Colonic mucosa (tissue), 4 donors: ENCODE measurements at regions not wholly inside any gene's neighbourhood (a gene's known extent, or its start where the extent isn't known, plus 50 kb on each side); places are given as distances from the start of the nearest gene placed in this dataset.

Experiments
- DNase-seq: peaks from one replicate; pipeline ENCODE4 v3.0.0-alpha.2; 2020
- H3K27ac ChIP-seq: fragments of 200-600 bp; one replicate; pipeline ENCODE4 v1.8.0; 2021
- H3K27me3 ChIP-seq: fragments of 200-600 bp; one replicate; pipeline ENCODE4 v1.8.0; 2021
- H3K36me3 ChIP-seq: fragments of 200-600 bp; one replicate; pipeline ENCODE4 v1.8.0; 2021
- H3K4me1 ChIP-seq: fragments of 200-600 bp; one replicate; pipeline ENCODE4 v1.8.0; 2021; ENCODE audit warnings: mild to moderate bottlenecking
- H3K4me3 ChIP-seq: fragments of 200-600 bp; one replicate; pipeline ENCODE4 v1.8.0; 2021
- H3K9ac ChIP-seq, 2 donors: one replicate each; pipeline ENCODE4 v1.7.0; 2013; ENCODE audit warnings: control low read depth in 2 of 2, low read depth in 2 of 2, low read length in 2 of 2
- H3K9me3 ChIP-seq: fragments of 200-600 bp; one replicate; pipeline ENCODE4 v1.8.0; 2021
- intact Hi-C: fragments of 100-400 bp; cut with DNase I; formaldehyde crosslinking; loops from one replicate; pipeline ENCODE4 v1.14.1; 2022
- TF ChIP-seq, protein P1 (sequence below): fragments of 200-600 bp; IDR thresholded peaks from one replicate; pipeline ENCODE4 v1.8.0; 2022; ENCODE audit warnings: antibody characterized with exemption, mild to moderate bottlenecking
- donor health status: healthy.
- donor health status: DM: no; HTN: no; CAD: no.
- donor health status: DM: no; HTN: no; CAD: no.

DNA sequence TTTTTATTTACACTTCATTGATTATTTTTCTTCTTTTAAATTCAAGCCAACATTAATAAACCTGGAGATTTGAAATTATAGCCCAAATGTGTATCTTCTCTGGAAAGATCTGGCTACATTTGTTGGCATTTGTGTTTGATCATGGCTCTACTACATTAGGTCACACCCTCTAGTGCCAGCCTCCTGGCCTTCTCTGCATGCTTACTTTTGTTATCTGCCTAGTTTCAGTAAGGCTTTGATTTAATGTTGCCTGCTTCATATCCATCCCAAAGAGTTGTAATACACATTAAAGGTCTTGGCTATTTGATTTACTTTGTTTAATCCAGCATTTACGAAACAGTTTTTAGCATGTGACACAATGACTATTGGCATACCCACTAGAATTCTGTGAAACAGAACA is 224.5 kb downstream of the TRAM1L1 start:
- Histone ChIP-seq H3K9me3 (no peaks in the 10 kb centered on the region), H3K4me1 (no peaks in the 10 kb centered on the region), H3K27ac (no peak overlapping the region), H3K36me3 (no peaks in the 10 kb centered on the region), H3K4me3 (no peak overlapping the region), H3K27me3 (no peaks in the 10 kb centered on the region), H3K9ac (no peak overlapping the region)
- intact Hi-C loops, result no loop called here
- no peak for DNase-seq
- TF ChIP-seq, protein P1, sequence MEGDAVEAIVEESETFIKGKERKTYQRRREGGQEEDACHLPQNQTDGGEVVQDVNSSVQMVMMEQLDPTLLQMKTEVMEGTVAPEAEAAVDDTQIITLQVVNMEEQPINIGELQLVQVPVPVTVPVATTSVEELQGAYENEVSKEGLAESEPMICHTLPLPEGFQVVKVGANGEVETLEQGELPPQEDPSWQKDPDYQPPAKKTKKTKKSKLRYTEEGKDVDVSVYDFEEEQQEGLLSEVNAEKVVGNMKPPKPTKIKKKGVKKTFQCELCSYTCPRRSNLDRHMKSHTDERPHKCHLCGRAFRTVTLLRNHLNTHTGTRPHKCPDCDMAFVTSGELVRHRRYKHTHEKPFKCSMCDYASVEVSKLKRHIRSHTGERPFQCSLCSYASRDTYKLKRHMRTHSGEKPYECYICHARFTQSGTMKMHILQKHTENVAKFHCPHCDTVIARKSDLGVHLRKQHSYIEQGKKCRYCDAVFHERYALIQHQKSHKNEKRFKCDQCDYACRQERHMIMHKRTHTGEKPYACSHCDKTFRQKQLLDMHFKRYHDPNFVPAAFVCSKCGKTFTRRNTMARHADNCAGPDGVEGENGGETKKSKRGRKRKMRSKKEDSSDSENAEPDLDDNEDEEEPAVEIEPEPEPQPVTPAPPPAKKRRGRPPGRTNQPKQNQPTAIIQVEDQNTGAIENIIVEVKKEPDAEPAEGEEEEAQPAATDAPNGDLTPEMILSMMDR, result no peak

DNA sequence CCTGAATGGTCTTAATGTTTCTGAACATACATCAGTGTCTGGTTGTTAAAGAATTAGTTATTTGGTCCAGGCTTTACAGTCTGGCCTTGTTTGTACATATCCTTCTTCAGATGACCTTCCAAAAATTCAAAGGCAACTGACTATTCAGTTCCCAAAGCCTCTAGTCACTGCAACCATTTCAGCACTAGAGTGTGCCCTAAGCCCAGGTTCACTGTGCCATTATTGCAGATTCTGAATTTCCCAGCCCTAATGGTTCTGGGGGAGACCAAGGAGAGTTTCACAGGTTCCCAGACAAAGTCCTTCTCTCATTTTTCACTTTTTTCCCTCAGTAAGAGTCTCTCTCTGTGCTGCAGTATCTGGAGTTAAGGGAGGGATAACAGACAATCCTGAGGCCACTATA is 235.8 kb downstream of the TRAM1L1 start:
- Histone ChIP-seq H3K9me3 (no peaks in the 10 kb centered on the region), H3K36me3 (no peaks in the 10 kb centered on the region), H3K27me3 (no peaks in the 10 kb centered on the region), H3K4me3 (no peak overlapping the region), H3K9ac (no peak overlapping the region), H3K4me1 (no peaks in the 10 kb centered on the region), H3K27ac (no peak overlapping the region)
- intact Hi-C loops, result no loop called here
- TF ChIP-seq, protein P1, result no peak
- no peak for DNase-seq

DNA sequence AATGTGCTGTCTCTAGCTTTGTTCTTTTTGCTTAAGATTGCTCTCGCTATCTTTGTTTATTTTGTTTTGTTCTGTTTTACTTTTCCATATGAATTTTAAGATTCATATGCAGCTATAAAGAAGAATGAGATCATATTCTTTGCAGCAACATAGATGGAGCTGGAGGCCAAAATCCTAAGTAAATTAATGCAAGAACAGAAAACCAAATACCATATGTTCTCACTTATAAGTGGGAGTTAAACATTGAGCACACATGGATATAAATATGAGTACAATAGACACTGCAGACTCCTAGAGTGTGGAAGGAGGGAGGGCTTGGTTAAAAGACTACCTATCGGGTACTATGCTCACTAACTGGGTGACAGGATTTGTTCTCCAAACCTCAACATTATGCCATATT is 237.8 kb downstream of the TRAM1L1 start:
- H3K9ac ChIP-seq, result no peak overlapping the region
- H3K27ac ChIP-seq, result no peak overlapping the region
- intact Hi-C loops, result no loop called here
- no peaks in the 10 kb centered on the region for H3K4me1 ChIP-seq
- TF ChIP-seq, protein P1, result no peak
- no peaks in the 10 kb centered on the region for H3K9me3 ChIP-seq
- no peaks in the 10 kb centered on the region for H3K36me3 ChIP-seq
- no peak for DNase-seq
- no peaks in the 10 kb centered on the region for H3K27me3 ChIP-seq
- H3K4me3 ChIP-seq, result no peak overlapping the region

DNA sequence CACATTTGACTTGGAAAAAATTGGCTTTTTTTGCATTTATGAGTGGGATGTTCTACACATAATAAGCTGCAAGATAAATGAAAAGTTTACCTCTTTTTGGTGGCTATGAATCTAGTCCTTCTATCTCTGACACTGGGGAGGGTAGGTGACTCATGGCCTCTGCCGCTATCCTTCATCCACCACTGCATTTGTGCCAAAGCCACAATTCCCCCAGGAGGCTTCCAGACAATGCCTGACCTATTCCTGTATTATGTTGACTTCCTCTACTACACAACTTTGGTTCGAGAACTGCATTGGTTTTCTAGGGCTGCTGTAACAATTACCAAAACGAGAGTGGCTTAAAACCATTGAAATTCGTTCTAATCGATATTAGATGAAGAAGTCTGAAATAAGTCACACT is 245.6 kb downstream of the TRAM1L1 start:
- intact Hi-C loops, result no loop called here
- no peak overlapping the region for H3K9ac ChIP-seq
- H3K9me3 ChIP-seq, result no peaks in the 10 kb centered on the region
- H3K27ac ChIP-seq, result no peak overlapping the region
- TF ChIP-seq, protein P1, result no peak
- no peaks in the 10 kb centered on the region for H3K36me3 ChIP-seq
- no peak for DNase-seq
- H3K4me3 ChIP-seq, result no peak overlapping the region
- no peaks in the 10 kb centered on the region for H3K4me1 ChIP-seq
- H3K27me3 ChIP-seq, result no peaks in the 10 kb centered on the region

DNA sequence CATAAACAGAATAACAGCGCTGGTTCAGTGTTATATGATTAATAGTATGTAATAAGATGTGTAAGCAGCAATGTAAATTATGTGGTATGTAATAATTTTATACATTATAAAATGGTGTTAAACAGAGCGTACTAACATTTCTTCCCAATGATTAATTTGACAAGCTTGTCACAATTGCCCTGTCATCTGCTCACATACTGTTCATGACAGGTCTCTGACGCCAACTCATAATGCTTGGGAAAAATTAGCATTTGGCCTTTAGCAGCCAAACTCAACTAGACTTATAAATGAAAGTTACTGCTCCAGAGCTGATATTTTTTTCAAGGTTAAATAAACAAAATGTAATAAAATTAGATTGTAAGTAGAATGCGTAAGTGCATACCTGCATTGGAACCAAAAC is 246.8 kb downstream of the TRAM1L1 start:
- Histone ChIP-seq H3K9ac (no peak overlapping the region), H3K27me3 (no peaks in the 10 kb centered on the region), H3K4me1 (no peaks in the 10 kb centered on the region), H3K27ac (no peak overlapping the region), H3K4me3 (no peak overlapping the region), H3K9me3 (no peaks in the 10 kb centered on the region), H3K36me3 (no peaks in the 10 kb centered on the region)
- DNase-seq, result no peak
- intact Hi-C loops, result no loop called here
- TF ChIP-seq, protein P1, result no peak

DNA sequence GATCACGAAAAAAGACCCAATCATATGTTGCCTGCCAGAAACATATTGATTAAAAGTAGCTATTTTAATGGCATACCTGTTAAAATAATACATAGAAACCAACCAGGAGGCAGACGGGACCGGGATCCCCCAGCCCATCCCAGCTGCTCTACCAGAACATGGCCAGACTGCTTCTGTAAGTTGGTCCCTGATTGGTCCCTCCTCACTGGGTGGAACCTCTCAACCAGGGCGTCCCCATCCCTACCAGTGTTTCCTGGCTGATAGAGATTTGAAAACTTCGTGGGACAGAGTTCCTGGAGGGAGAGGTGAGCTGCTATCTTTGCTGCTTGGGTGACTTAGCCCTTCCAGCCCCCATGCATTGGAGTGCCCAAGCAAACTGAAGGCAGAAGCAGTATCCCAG is 256.2 kb downstream of the TRAM1L1 start:
- H3K36me3 ChIP-seq, result no peaks in the 10 kb centered on the region
- H3K4me3 ChIP-seq, result no peak overlapping the region
- H3K27ac ChIP-seq, result no peak overlapping the region
- intact Hi-C loops, result no loop called here
- TF ChIP-seq, protein P1, result no peak
- H3K27me3 ChIP-seq, result no peaks in the 10 kb centered on the region
- H3K4me1 ChIP-seq, result no peaks in the 10 kb centered on the region
- H3K9ac ChIP-seq, result no peak overlapping the region
- no peak for DNase-seq
- no peaks in the 10 kb centered on the region for H3K9me3 ChIP-seq
